ENCODE measurements at regions not wholly inside any gene's neighbourhood (a gene's known extent, or its start where the extent isn't known, plus 50 kb on each side); places are given as distances from the start of the nearest gene placed in this dataset.
A peak's percentile ranks its signal among the peaks of the same experiment; 100 is the strongest.

GRCh38 chr10:91032611-91033206 lies 111.8 kb upstream of the ANKRD1 start:
- DNase-seq (no peak), ATAC-seq (ENCODE audit: insufficient read depth, low read depth) (no peak)
- H2AFZ ChIP-seq (ENCODE audit: low read depth, low read length) = peak overlapping the region; percentile 52
- H3K4me3 ChIP-seq (ENCODE audit: low read depth in 1 of 2, low read length in 2 of 2) = no peak overlapping the region
- no peak overlapping the region for H3K4me2 ChIP-seq (ENCODE audit: insufficient read depth, low read length)
- peaks cover 47% of the 10 kb centered on the region for H3K4me1 ChIP-seq (ENCODE audit: insufficient read depth, low read length)
- no peaks in the 10 kb centered on the region for H3K9me3 ChIP-seq (ENCODE audit: insufficient read depth, low read length, severe bottlenecking)
- H3K27me3 ChIP-seq (ENCODE audit: insufficient read depth, low read length, poor library complexity) = no peaks in the 10 kb centered on the region
- H3K9ac ChIP-seq (ENCODE audit: low read depth, low read length) = no peak overlapping the region
- H3K79me2 ChIP-seq (ENCODE audit: insufficient read depth, low read length) = no peaks in the 10 kb centered on the region
- TF ChIP-seq EZH2 (IDR thresholded peaks at IDR 0.05; ENCODE audit: borderline replicate concordance, low read depth, low read length, severe bottlenecking) (no peak), CTCF (IDR thresholded peaks at IDR 0.05; ENCODE audit: borderline replicate concordance, extremely low read depth, low read length, poor library complexity, severe bottlenecking) (no peak)
- H4K20me1 ChIP-seq (ENCODE audit: insufficient read depth, low read length) = no peaks in the 10 kb centered on the region
- H3K36me3 ChIP-seq (ENCODE audit: insufficient read depth, low read length) = no peaks in the 10 kb centered on the region
- H3K27ac ChIP-seq (ENCODE audit: low read length) = peak overlapping the region; percentile 87

- Histone ChIP-seq H4K20me1 (ENCODE audit: insufficient read depth, low read length) (no peaks in the 10 kb centered on the region), H3K4me2 (ENCODE audit: insufficient read depth, low read length) (peak overlapping the region; percentile 38), H3K79me2 (ENCODE audit: insufficient read depth, low read length) (no peaks in the 10 kb centered on the region), H3K36me3 (ENCODE audit: insufficient read depth, low read length) (no peaks in the 10 kb centered on the region), H3K4me1 (ENCODE audit: insufficient read depth, low read length) (peaks cover 47% of the 10 kb centered on the region), H3K27ac (ENCODE audit: low read length) (peak overlapping the region; percentile 87), H3K9me3 (ENCODE audit: insufficient read depth, low read length, severe bottlenecking) (no peaks in the 10 kb centered on the region), H2AFZ (ENCODE audit: low read depth, low read length) (peak overlapping the region; percentile 52), H3K9ac (ENCODE audit: low read depth, low read length) (peak overlapping the region; percentile 37), H3K27me3 (ENCODE audit: insufficient read depth, low read length, poor library complexity) (no peaks in the 10 kb centered on the region), H3K4me3 (ENCODE audit: low read depth in 1 of 2, low read length in 2 of 2) (no peak overlapping the region)
- DNase-seq (no peak), ATAC-seq (ENCODE audit: insufficient read depth, low read depth) (peak; percentile 12; the same call in 2 of the 3 replicates)
- TF ChIP-seq EZH2 (IDR thresholded peaks at IDR 0.05; ENCODE audit: borderline replicate concordance, low read depth, low read length, severe bottlenecking) = no peak
- no peak for TF ChIP-seq CTCF (IDR thresholded peaks at IDR 0.05; ENCODE audit: borderline replicate concordance, extremely low read depth, low read length, poor library complexity, severe bottlenecking)
Measured at GRCh38 chr10:91033324-91033950, 112.5 kb upstream of the ANKRD1 start.

DNA sequence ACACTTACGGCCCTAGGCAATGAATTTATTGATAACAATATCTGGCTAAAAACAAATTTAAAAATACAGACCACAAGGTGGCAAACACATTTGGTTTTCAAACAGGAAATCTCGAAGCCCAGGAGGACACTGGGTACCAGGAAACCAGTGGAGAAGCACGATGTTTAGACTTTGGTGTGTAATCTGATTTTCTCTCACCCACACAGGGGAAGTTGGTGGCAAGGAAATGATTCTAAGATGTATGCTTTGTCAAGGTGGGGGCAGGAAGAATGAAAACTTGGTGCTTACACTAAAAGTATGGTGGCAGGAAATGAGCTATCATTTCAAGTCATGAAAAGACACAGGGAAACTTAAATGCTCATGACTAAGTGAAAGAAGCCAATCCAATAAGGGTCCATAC lies 113.2 kb upstream of the ANKRD1 start:
- Histone ChIP-seq H3K4me3 (ENCODE audit: low read depth in 1 of 2, low read length in 2 of 2) (peak overlapping the region in 1 of 2 experiments; percentile 3; a peak in 1 of 4 replicates), H3K27me3 (ENCODE audit: insufficient read depth, low read length, poor library complexity) (no peaks in the 10 kb centered on the region), H2AFZ (ENCODE audit: low read depth, low read length) (peak overlapping the region; percentile 52), H3K9me3 (ENCODE audit: insufficient read depth, low read length, severe bottlenecking) (no peaks in the 10 kb centered on the region), H3K36me3 (ENCODE audit: insufficient read depth, low read length) (no peaks in the 10 kb centered on the region), H3K4me2 (ENCODE audit: insufficient read depth, low read length) (peak overlapping the region; percentile 38), H3K4me1 (ENCODE audit: insufficient read depth, low read length) (peaks cover 47% of the 10 kb centered on the region), H3K9ac (ENCODE audit: low read depth, low read length) (peak overlapping the region; percentile 37), H3K27ac (ENCODE audit: low read length) (peak overlapping the region; percentile 87), H4K20me1 (ENCODE audit: insufficient read depth, low read length) (no peaks in the 10 kb centered on the region), H3K79me2 (ENCODE audit: insufficient read depth, low read length) (no peaks in the 10 kb centered on the region)
- DNase-seq (peak; percentile 77), ATAC-seq (ENCODE audit: insufficient read depth, low read depth) (peak; percentile 94)
- TF ChIP-seq EZH2 (IDR thresholded peaks at IDR 0.05; ENCODE audit: borderline replicate concordance, low read depth, low read length, severe bottlenecking) = no peak
- TF ChIP-seq CTCF (IDR thresholded peaks at IDR 0.05; ENCODE audit: borderline replicate concordance, extremely low read depth, low read length, poor library complexity, severe bottlenecking) = peak; percentile 48
